ENCODE measurements at regions not wholly inside any gene's neighbourhood (a gene's known extent, or its start where the extent isn't known, plus 50 kb on each side); places are given as distances from the start of the nearest gene placed in this dataset.

DNA sequence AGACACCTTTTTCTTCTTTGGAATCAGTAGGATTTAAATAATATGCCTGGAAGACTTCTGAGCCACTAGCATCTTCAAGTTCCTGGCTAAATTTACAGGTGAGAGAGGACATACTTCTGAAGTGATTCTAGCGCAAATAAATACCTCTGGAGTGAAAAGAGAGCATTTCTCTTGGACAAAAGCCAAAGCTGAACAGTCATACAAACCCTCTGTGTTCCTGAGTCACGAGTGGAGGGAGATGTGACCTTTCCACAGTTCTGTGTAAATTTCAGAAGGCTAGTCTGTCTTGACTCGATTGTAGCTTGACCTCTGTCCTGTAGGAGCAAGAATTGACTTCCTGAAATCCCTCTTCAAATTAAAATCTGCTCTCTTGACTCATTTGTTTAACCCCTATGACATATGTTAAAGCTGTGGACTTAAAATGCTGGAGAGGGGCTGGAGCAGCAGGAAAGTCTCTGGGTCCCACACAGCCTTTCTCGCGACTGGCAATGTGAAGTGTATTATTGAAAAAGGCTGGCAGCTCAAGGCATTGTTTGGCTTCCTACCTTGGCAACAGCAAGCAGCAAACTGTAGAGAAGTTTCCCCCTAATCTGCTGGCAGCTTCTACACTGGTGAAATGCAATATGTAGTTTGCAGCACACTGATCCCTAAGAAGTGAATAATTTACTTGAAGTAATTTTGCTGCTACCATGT lies 79.6 kb upstream of the GCFC2 start:
- no peak overlapping the region for H2AFZ ChIP-seq (ENCODE audit: insufficient read depth, low read depth, low read length, poor library complexity, severe bottlenecking)
- H3K4me2 ChIP-seq (replicated peaks; ENCODE audit: extremely low read depth, low read length, poor library complexity, severe bottlenecking), result no peak overlapping the region
- no peak for DNase-seq
- no peaks in the 10 kb centered on the region for H3K4me1 ChIP-seq (ENCODE audit: control insufficient read depth in 1 of 2, insufficient read depth in 2 of 2, low read length in 2 of 2)
- Mint-ChIP-seq H3K4me1 (no peaks in the 10 kb centered on the region), H3K27ac (no peak overlapping the region), H3K36me3 (no peaks in the 10 kb centered on the region), H3K27me3 (ENCODE audit: low read depth in 3 of 3) (peaks cover 0 to 7% (median 0%) of the 10 kb centered on the region in 3 donors), H3K9me3 (no peaks in the 10 kb centered on the region), H3K4me3 (no peak overlapping the region)
- H3K4me3 ChIP-seq (replicated peaks in 1 of 3; ENCODE audit: low read depth in 2 of 3, low read length in 3 of 3), result no peak overlapping the region
- no peak overlapping the region for H3K27ac ChIP-seq (ENCODE audit: low read depth in 1 of 2, low read length in 2 of 2)
- no peaks in the 10 kb centered on the region for H3K27me3 ChIP-seq (ENCODE audit: control insufficient read depth in 2 of 2, insufficient read depth in 2 of 2, low read length in 2 of 2)
- no peaks in the 10 kb centered on the region for H3K36me3 ChIP-seq (replicated peaks in 1 of 2; ENCODE audit: control insufficient read depth in 1 of 2, insufficient read depth in 2 of 2, low read length in 2 of 2)
- H3K9ac ChIP-seq (ENCODE audit: insufficient read depth, low read length, poor library complexity, severe bottlenecking), result no peak overlapping the region
- TF ChIP-seq, protein P1, sequence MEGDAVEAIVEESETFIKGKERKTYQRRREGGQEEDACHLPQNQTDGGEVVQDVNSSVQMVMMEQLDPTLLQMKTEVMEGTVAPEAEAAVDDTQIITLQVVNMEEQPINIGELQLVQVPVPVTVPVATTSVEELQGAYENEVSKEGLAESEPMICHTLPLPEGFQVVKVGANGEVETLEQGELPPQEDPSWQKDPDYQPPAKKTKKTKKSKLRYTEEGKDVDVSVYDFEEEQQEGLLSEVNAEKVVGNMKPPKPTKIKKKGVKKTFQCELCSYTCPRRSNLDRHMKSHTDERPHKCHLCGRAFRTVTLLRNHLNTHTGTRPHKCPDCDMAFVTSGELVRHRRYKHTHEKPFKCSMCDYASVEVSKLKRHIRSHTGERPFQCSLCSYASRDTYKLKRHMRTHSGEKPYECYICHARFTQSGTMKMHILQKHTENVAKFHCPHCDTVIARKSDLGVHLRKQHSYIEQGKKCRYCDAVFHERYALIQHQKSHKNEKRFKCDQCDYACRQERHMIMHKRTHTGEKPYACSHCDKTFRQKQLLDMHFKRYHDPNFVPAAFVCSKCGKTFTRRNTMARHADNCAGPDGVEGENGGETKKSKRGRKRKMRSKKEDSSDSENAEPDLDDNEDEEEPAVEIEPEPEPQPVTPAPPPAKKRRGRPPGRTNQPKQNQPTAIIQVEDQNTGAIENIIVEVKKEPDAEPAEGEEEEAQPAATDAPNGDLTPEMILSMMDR (IDR thresholded peaks at IDR 0.05), result no peak
- no peaks in the 10 kb centered on the region for H4K20me1 ChIP-seq (ENCODE audit: insufficient read depth, low read length)
- no CpG with 5 or more reads among the region's 5 CpGs for WGBS (ENCODE audit: insufficient coverage)
- intact Hi-C loops (cut with micrococcal nuclease), result no loop called here
- no peaks in the 10 kb centered on the region for H3K79me2 ChIP-seq (ENCODE audit: insufficient read depth, low read length)
- H3K9me3 ChIP-seq (replicated peaks in 1 of 2; ENCODE audit: control insufficient read depth in 1 of 2, insufficient read depth in 1 of 2, low read length in 2 of 2), result no peaks in the 10 kb centered on the region

DNA sequence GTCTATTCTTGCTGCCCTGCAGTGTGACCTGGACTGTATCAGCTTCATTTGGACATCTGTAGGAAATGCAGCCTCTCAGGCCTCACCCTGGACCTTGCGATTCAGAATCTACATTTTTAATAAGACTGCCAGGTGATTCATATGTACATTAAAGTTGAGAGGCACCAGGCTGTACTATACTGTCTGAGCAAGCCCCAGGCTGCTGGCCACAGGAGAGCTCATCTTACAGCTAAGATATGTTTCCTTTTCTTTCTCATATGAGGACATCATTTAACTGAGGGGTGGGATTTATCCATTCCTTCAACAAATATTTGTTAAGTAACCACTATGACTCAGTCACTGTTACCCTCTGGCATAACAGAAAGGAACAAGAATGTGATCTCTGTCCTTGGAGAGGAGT lies 78.2 kb upstream of the GCFC2 start:
- Mint-ChIP-seq H3K4me1 (no peaks in the 10 kb centered on the region), H3K4me3 (no peak overlapping the region), H3K9me3 (no peaks in the 10 kb centered on the region), H3K27ac (no peak overlapping the region), H3K27me3 (ENCODE audit: low read depth in 3 of 3) (peaks cover 0 to 7% (median under 1%) of the 10 kb centered on the region in 3 donors), H3K36me3 (no peaks in the 10 kb centered on the region)
- H3K36me3 ChIP-seq (replicated peaks in 1 of 2; ENCODE audit: control insufficient read depth in 1 of 2, insufficient read depth in 2 of 2, low read length in 2 of 2), result no peaks in the 10 kb centered on the region
- intact Hi-C loops (cut with micrococcal nuclease), result no loop called here
- H3K4me3 ChIP-seq (replicated peaks in 1 of 3; ENCODE audit: low read depth in 2 of 3, low read length in 3 of 3), result no peak overlapping the region
- H3K9me3 ChIP-seq (replicated peaks in 1 of 2; ENCODE audit: control insufficient read depth in 1 of 2, insufficient read depth in 1 of 2, low read length in 2 of 2), result no peaks in the 10 kb centered on the region
- no peak overlapping the region for H3K4me2 ChIP-seq (replicated peaks; ENCODE audit: extremely low read depth, low read length, poor library complexity, severe bottlenecking)
- no peak for DNase-seq
- no peak overlapping the region for H3K27ac ChIP-seq (ENCODE audit: low read depth in 1 of 2, low read length in 2 of 2)
- no peak overlapping the region for H2AFZ ChIP-seq (ENCODE audit: insufficient read depth, low read depth, low read length, poor library complexity, severe bottlenecking)
- no peaks in the 10 kb centered on the region for H3K27me3 ChIP-seq (ENCODE audit: control insufficient read depth in 2 of 2, insufficient read depth in 2 of 2, low read length in 2 of 2)
- H4K20me1 ChIP-seq (ENCODE audit: insufficient read depth, low read length), result no peaks in the 10 kb centered on the region
- no peaks in the 10 kb centered on the region for H3K79me2 ChIP-seq (ENCODE audit: insufficient read depth, low read length)
- no CpG with 5 or more reads among the region's 1 CpG for WGBS (ENCODE audit: insufficient coverage)
- TF ChIP-seq, protein P1 (IDR thresholded peaks at IDR 0.05), result no peak
- H3K9ac ChIP-seq (ENCODE audit: insufficient read depth, low read length, poor library complexity, severe bottlenecking), result no peak overlapping the region
- no peaks in the 10 kb centered on the region for H3K4me1 ChIP-seq (ENCODE audit: control insufficient read depth in 1 of 2, insufficient read depth in 2 of 2, low read length in 2 of 2)
